ENCODE measurements at regions not wholly inside any gene's neighbourhood (a gene's known extent, or its start where the extent isn't known, plus 50 kb on each side); places are given as distances from the start of the nearest gene placed in this dataset.

- peaks cover 18% of the 10 kb centered on the region for H3K27me3 Mint-ChIP-seq
- no peaks in the 10 kb centered on the region for H3K9me3 Mint-ChIP-seq
- H3K4me3 Mint-ChIP-seq = no peak overlapping the region
- no peak overlapping the region for H3K27ac Mint-ChIP-seq
- H3K36me3 Mint-ChIP-seq = no peaks in the 10 kb centered on the region
- H3K4me1 Mint-ChIP-seq = peaks cover 2% of the 10 kb centered on the region
- no peak for DNase-seq
Measured at GRCh38 chr16:50463581-50464324, 84.4 kb upstream of the NKD1 start.

DNA sequence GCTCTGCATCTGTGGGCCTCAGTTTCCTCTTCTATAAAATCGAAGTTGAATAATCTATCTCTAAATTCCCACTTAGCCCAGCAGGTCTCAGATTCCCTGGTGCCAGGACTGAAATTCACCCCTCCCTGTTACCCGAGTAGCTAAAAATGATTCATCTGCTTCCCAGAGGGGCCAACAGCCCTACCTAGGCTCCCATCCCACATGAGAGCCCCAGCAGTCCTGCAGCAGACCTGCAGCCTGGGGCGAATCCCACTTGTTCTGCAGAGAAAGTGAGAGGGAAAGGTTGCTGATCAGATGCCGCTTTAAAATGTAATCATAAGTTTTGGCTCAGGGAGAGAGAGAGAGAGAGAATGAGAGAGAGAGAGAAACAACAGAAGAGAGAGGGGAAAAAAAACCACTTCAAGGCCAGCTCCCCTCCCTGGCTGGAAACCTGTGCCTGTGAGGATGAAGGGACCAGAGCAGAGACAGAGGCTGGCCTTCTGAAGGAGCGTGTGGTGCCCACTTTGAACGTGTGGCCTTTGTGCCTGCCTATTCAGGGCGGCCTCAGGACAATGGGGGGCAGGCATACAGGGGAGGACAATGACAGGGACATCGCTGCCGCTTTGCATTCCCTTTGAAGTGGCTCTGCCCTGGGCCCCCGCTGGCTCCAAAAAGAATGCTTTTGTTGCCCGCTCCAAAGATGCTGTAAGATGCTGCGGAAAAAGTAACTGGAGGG, 85.2 kb upstream of the NKD1 start:
- Mint-ChIP-seq H3K36me3 (no peaks in the 10 kb centered on the region), H3K4me3 (no peak overlapping the region), H3K27me3 (peaks cover 13% of the 10 kb centered on the region), H3K9me3 (no peaks in the 10 kb centered on the region), H3K4me1 (peaks cover under 1% of the 10 kb centered on the region), H3K27ac (no peak overlapping the region)
- DNase-seq = no peak

DNA sequence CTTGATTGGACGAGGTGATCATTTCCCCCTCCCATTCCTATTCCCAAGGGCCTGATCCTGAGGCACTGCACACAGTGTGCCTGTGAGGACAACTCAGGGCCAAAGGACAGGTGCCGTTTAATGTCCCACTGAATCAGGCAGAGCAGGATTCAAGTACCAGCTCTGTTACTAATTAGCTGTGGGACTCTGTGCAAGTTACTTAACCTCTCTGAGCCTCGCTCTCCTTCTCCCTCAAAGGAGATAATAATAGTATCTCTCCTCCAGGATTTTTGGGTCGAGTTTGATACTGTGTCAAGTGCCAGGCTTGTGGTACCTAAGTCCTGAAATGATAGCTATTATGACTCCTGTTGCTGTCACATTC, 86.8 kb upstream of the NKD1 start:
- no peak for DNase-seq
- H3K27ac Mint-ChIP-seq = no peak overlapping the region
- peaks cover 10% of the 10 kb centered on the region for H3K4me1 Mint-ChIP-seq
- H3K36me3 Mint-ChIP-seq = no peaks in the 10 kb centered on the region
- H3K9me3 Mint-ChIP-seq = no peaks in the 10 kb centered on the region
- H3K4me3 Mint-ChIP-seq = no peak overlapping the region
- H3K27me3 Mint-ChIP-seq = peaks cover 8% of the 10 kb centered on the region

- DNase-seq = no peak
- H3K4me1 Mint-ChIP-seq = peaks cover 10% of the 10 kb centered on the region
- no peaks in the 10 kb centered on the region for H3K9me3 Mint-ChIP-seq
- H3K27ac Mint-ChIP-seq = no peak overlapping the region
- H3K4me3 Mint-ChIP-seq = no peak overlapping the region
- peaks cover 4% of the 10 kb centered on the region for H3K27me3 Mint-ChIP-seq
- H3K36me3 Mint-ChIP-seq = no peaks in the 10 kb centered on the region
Measured at GRCh38 chr16:50460538-50461399, 87.4 kb upstream of the NKD1 start.

- Mint-ChIP-seq H3K27ac (no peak overlapping the region), H3K36me3 (no peaks in the 10 kb centered on the region), H3K27me3 (peaks cover 4% of the 10 kb centered on the region), H3K9me3 (no peaks in the 10 kb centered on the region), H3K4me1 (peaks cover 10% of the 10 kb centered on the region), H3K4me3 (no peak overlapping the region)
- DNase-seq = no peak
Measured at GRCh38 chr16:50459496-50460080, 88.6 kb upstream of the NKD1 start.

- no peaks in the 10 kb centered on the region for H3K36me3 Mint-ChIP-seq
Measured at GRCh38 chr16:50458667-50459495, 89.3 kb upstream of the NKD1 start.

DNA sequence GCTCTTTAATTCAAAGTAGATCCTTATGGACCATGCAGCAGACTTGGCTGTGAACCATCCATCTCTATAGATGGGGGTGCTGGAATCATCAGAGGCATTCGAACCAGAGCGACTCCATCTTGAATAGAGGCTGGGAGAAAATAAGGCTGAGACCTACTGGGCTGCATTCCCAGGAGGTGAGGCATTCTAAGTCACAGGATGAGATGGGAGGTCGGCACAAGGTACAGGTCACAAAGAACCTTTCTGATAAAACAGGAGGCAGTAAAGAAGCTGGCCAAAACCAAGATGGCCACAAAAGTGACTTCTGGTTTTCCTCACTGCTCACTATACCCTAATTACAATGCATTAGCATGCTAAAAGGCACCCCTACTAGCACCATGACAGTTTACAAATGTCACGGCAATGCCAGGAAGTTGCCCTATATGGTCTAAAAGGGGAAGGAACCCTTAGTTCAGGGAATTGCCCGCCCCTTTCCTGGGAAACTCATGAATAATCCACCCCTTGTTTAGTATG, 89.2 kb upstream of the BRD7 start:
- no peak overlapping the region for H3K27ac Mint-ChIP-seq
- no peak for DNase-seq
- no peaks in the 10 kb centered on the region for H3K9me3 Mint-ChIP-seq
- no peak overlapping the region for H3K4me3 Mint-ChIP-seq
- no peaks in the 10 kb centered on the region for H3K36me3 Mint-ChIP-seq
- H3K27me3 Mint-ChIP-seq = peaks cover 4% of the 10 kb centered on the region
- peaks cover 10% of the 10 kb centered on the region for H3K4me1 Mint-ChIP-seq

More at GRCh38 chr16:50458667-50459495, 89.3 kb upstream of the NKD1 start:
- Mint-ChIP-seq H3K27ac (no peak overlapping the region), H3K4me3 (no peak overlapping the region), H3K27me3 (peaks cover 4% of the 10 kb centered on the region), H3K9me3 (no peaks in the 10 kb centered on the region), H3K4me1 (peaks cover 10% of the 10 kb centered on the region)
- no peak for DNase-seq

GRCh38 chr16:50457423-50457822, 88.6 kb upstream of the BRD7 start:
- Mint-ChIP-seq H3K36me3 (no peaks in the 10 kb centered on the region), H3K4me3 (no peak overlapping the region), H3K27ac (no peak overlapping the region), H3K4me1 (peaks cover 10% of the 10 kb centered on the region), H3K27me3 (peaks cover 4% of the 10 kb centered on the region), H3K9me3 (no peaks in the 10 kb centered on the region)
- no peak for DNase-seq

DNA sequence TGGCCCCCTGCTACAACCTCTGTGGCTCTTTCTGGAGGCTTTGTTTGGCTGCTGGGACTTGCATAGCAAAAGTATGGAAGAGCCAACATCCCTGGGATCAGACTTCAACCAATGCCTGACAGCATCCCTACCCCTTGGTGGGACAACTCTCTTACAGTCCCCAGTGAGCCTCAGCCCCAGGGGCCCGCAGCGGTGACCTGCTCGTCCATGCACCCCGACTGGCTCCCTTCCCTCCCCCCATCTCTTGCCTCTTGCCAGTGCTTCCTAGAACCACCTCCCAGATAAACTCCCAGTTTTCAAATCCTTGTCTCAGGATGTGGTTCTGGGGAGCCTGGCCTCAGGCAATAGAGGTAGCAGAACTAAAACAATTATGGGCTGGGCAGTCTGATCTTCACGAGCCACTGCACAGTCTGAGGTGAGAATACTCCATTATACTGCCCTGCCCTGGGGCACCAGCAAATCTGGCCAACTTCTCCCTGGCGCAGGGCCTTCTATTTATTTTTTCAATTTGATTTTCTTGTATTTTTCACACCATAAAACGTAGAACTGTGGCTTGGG, 86.6 kb upstream of the BRD7 start:
- H3K27me3 Mint-ChIP-seq = peaks cover 4% of the 10 kb centered on the region
- no peak for DNase-seq
- no peak overlapping the region for H3K4me3 Mint-ChIP-seq
- no peaks in the 10 kb centered on the region for H3K9me3 Mint-ChIP-seq
- H3K27ac Mint-ChIP-seq = no peak overlapping the region
- no peaks in the 10 kb centered on the region for H3K36me3 Mint-ChIP-seq
- H3K4me1 Mint-ChIP-seq = peaks cover 10% of the 10 kb centered on the region

DNA sequence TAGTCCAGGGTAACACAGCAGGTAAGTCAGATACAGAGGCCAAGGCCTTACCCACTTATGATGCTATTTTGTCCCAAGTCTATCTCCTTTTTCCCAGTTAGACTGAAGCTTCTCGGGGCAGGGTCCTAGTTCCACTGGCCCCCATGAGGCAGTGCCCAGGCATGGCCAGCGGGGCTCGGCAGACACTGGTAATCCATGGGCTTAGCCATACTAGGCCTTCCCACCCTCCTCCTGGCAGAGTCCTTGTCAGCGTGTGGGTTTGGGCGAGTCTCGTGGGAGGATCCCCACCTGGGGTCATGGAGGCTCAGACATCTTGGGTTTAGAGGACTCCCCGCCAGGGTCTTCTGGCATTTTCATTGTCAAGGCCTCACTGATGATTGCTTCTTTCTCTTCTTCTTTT, 84.7 kb upstream of the BRD7 start:
- H3K4me3 Mint-ChIP-seq = no peak overlapping the region
- no peaks in the 10 kb centered on the region for H3K9me3 Mint-ChIP-seq
- H3K27ac Mint-ChIP-seq = no peak overlapping the region
- no peak for DNase-seq
- peaks cover 4% of the 10 kb centered on the region for H3K27me3 Mint-ChIP-seq
- no peaks in the 10 kb centered on the region for H3K36me3 Mint-ChIP-seq
- peaks cover 10% of the 10 kb centered on the region for H3K4me1 Mint-ChIP-seq

- no peak overlapping the region for H3K27ac Mint-ChIP-seq
- DNase-seq = no peak
- H3K27me3 Mint-ChIP-seq = peaks cover 4% of the 10 kb centered on the region
- no peaks in the 10 kb centered on the region for H3K36me3 Mint-ChIP-seq
- peaks cover under 1% of the 10 kb centered on the region for H3K4me1 Mint-ChIP-seq
- H3K4me3 Mint-ChIP-seq = no peak overlapping the region
- H3K9me3 Mint-ChIP-seq = no peaks in the 10 kb centered on the region
Measured at GRCh38 chr16:50451951-50452508, 83.2 kb upstream of the BRD7 start.

- H3K9me3 Mint-ChIP-seq = no peaks in the 10 kb centered on the region
- H3K4me1 Mint-ChIP-seq = no peaks in the 10 kb centered on the region
- DNase-seq = no peak
- H3K36me3 Mint-ChIP-seq = no peaks in the 10 kb centered on the region
- H3K4me3 Mint-ChIP-seq = no peak overlapping the region
- H3K27ac Mint-ChIP-seq = no peak overlapping the region
- H3K27me3 Mint-ChIP-seq = no peaks in the 10 kb centered on the region
Measured at GRCh38 chr16:50450957-50451356, 82.2 kb upstream of the BRD7 start.

DNA sequence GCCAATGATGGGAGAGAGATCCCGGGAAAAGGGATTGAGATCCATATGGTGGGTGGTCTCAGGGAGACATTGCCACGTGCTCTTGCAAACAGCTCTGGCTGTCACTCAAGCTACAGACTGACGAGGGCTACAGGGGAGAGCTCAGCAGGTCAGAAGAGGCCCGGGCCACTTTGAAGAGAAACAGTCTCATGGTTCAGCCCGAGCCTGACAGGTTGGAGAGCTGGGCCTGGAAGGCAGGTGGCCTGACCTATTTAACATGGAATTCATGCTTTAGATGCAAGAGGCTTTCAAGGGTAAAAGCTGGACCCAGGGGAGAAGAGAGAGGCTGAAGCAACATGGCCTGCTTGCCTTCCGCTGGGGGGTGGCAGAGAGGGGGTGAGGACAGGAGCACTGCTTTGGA, 81.0 kb upstream of the BRD7 start:
- H3K36me3 Mint-ChIP-seq = no peaks in the 10 kb centered on the region
- H3K27ac Mint-ChIP-seq = no peak overlapping the region
- no peak for DNase-seq
- no peak overlapping the region for H3K4me3 Mint-ChIP-seq
- H3K27me3 Mint-ChIP-seq = no peaks in the 10 kb centered on the region
- no peaks in the 10 kb centered on the region for H3K9me3 Mint-ChIP-seq
- no peaks in the 10 kb centered on the region for H3K4me1 Mint-ChIP-seq

GRCh38 chr16:50448981-50449380, 80.2 kb upstream of the BRD7 start:
- H3K27ac Mint-ChIP-seq = no peak overlapping the region
- no peak for DNase-seq
- H3K36me3 Mint-ChIP-seq = no peaks in the 10 kb centered on the region
- no peaks in the 10 kb centered on the region for H3K9me3 Mint-ChIP-seq
- peaks cover 3% of the 10 kb centered on the region for H3K4me1 Mint-ChIP-seq
- H3K27me3 Mint-ChIP-seq = no peaks in the 10 kb centered on the region
- no peak overlapping the region for H3K4me3 Mint-ChIP-seq
